Epithelial cell of proximal tubule (primary cell): ENCODE measurements at regions not wholly inside any gene's neighbourhood (a gene's known extent, or its start where the extent isn't known, plus 50 kb on each side); places are given as distances from the start of the nearest gene placed in this dataset.

Experiments used
- DNase-seq: peaks from one replicate; pipeline ENCODE4 v3.0.0-alpha.2; 2011; ENCODE audit warnings: low read depth
- H3K4me3 ChIP-seq: 2 replicates; pipeline ENCODE4 v1.5.1; 2011; ENCODE audit warnings: low read depth, mild to moderate bottlenecking, low read length
- TF ChIP-seq, protein P1 (sequence below): conservative IDR thresholded peaks from 2 replicates; pipeline ENCODE4 v1.5.1; 2012; ENCODE audit warnings: low read depth, mild to moderate bottlenecking, low read length

DNA sequence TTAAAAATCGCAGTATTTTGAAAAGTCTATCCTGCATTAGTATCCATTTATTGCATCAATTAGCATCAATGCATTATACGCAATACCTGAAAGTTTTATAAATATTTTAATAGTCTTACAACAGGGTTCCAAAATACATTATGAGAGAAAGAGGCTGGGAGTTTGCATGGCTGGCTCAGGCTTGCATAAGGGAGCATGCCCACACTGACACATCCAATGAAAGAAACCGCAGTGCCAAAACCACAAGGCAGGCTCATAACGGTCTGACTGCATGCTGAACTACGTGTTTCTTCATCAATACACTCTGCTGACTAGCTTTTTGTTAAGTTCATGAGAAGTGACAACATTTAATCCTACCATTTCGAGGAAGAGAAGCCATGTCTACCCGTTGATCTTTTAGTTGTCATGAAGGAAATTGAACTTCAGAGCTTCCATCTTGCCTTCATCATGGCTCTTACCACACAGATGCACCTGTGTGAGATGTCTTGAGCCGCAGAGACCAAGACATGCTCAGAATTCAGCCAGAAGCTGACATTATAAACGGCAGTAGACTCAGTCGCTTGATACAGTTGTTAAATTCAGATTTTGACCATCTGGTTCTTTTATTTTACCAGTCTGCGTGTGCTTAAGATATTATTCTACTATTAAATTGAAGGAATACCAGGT, 168.8 kb upstream of the FRG1 start:
- TF ChIP-seq, protein P1, sequence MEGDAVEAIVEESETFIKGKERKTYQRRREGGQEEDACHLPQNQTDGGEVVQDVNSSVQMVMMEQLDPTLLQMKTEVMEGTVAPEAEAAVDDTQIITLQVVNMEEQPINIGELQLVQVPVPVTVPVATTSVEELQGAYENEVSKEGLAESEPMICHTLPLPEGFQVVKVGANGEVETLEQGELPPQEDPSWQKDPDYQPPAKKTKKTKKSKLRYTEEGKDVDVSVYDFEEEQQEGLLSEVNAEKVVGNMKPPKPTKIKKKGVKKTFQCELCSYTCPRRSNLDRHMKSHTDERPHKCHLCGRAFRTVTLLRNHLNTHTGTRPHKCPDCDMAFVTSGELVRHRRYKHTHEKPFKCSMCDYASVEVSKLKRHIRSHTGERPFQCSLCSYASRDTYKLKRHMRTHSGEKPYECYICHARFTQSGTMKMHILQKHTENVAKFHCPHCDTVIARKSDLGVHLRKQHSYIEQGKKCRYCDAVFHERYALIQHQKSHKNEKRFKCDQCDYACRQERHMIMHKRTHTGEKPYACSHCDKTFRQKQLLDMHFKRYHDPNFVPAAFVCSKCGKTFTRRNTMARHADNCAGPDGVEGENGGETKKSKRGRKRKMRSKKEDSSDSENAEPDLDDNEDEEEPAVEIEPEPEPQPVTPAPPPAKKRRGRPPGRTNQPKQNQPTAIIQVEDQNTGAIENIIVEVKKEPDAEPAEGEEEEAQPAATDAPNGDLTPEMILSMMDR: no peak
- no peak for DNase-seq
- H3K4me3 ChIP-seq: no peak overlapping the region

DNA sequence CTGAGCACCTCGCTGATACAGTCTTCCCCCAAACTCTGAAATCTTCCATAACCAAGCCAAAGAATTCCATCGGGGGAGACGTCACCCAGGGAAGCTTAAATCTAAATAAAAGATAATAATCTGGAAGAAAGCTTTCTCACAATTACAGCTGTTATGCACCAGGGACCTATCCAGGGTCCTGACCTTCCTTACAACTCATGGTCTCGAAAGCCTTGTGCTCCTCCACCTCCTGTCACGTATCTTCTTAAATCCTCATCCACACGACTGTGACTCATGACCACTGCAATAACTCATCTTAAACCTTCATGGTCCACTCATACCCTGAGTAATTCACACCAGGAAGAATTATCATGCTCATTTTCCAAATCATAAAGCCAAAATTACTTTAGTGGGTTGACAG, 166.8 kb upstream of the FRG1 start:
- no peak overlapping the region for H3K4me3 ChIP-seq
- no peak for DNase-seq
- TF ChIP-seq, protein P1: no peak

DNA sequence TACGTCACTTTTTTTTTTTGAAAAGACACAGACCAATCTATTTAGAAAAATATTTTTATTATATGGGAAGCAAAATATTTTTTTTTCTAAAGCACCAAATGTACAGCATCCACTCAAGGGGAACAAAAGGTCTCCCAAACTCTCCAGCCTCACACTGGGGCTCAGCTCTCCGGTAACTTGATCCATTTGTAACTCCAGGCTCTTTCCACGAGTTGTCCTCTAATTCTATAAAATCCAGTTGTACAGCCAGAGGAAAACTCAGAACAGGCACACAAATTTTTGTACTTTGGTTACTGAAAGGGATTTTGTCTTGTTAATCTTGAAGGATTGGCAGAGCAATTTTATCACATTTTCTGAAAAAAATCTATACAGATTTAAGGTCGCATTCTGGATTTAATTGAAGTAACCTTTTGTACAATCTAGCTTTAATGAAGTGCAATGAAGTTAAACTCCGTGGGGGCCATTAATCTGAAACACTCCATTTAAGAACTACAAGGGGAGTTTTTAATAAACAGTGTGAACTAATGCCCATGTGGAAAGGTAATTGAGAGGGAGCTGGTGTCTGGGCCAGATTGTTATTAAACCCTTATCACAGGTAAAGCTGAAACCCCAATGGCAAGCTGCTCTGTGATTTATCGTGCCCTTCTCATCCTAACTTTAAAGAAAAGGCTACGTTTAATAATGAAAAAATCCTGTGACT, 161.2 kb upstream of the FRG1 start:
- no peak for DNase-seq
- TF ChIP-seq, protein P1: no peak
- H3K4me3 ChIP-seq: no peak overlapping the region

GRCh38 chr4:189780391-189780790, 160.3 kb upstream of the FRG1 start:
- TF ChIP-seq, protein P1: no peak
- H3K4me3 ChIP-seq: no peak overlapping the region
- no peak for DNase-seq

GRCh38 chr4:189784651-189785050, 156.0 kb upstream of the FRG1 start:
- DNase-seq: no peak
- TF ChIP-seq, protein P1: no peak
- no peak overlapping the region for H3K4me3 ChIP-seq

DNA sequence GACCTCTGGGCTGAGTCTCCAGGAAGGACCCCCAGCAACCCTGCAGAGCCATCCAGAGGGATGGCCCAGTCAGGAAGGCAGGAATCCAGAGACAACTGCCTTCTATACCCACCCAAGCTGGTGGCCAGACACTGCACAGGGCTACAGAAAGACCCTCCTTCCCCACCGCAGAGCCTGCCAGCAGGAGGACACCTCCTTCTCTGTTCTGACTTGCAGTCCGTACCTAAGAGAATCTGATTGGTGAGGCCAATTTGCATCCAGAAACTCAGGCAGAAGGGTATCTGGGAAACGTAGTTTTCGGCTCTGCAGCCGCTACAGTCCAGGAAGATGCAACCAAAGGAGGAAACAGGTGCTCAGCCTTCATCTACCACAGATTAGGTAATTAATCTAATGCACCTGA, 155.4 kb upstream of the FRG1 start:
- H3K4me3 ChIP-seq: no peak overlapping the region
- no peak for DNase-seq
- TF ChIP-seq, protein P1: no peak

GRCh38 chr4:189786447-189786846, 154.2 kb upstream of the FRG1 start:
- DNase-seq: no peak
- TF ChIP-seq, protein P1: no peak
- H3K4me3 ChIP-seq: no peak overlapping the region
